ENCODE measurements at regions not wholly inside any gene's neighbourhood (a gene's known extent, or its start where the extent isn't known, plus 50 kb on each side); places are given as distances from the start of the nearest gene placed in this dataset.

DNA sequence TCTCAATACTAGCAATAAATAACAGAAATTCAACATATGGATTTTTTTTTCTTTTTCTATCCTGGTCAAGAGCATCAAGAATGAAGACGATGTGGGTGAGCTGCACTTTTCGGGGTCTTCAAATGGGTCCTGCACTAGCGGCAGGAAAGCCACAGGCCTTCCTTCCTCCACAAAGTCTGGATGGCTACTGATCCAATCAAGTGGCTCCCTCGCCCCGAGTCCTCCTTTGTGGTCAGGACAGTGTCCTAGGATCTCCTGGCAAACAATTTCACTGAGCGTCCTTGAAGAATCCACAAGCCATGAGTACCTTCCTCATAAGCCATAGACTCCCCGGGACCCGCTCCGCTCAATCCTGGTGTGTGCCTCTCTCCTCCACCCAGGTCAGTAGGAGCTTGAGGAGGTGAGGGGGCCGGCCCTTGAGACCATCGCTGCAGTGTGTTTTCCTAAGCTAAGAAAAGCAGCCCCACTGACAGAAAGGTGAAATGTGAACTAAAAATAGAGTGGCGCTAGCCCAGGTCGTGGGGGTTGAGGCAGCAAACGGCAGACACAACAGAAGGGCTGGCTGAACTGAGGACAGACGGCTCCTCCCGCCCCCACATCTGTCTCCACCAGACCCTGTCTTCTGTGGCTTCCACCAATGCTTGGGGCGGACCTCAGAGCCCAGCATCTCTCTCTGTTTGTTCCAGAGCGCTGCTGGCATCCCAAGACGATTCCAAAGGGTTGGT, 202.3 kb downstream of the HERPUD2 start (continued):
- TF ChIP-seq, protein P1, sequence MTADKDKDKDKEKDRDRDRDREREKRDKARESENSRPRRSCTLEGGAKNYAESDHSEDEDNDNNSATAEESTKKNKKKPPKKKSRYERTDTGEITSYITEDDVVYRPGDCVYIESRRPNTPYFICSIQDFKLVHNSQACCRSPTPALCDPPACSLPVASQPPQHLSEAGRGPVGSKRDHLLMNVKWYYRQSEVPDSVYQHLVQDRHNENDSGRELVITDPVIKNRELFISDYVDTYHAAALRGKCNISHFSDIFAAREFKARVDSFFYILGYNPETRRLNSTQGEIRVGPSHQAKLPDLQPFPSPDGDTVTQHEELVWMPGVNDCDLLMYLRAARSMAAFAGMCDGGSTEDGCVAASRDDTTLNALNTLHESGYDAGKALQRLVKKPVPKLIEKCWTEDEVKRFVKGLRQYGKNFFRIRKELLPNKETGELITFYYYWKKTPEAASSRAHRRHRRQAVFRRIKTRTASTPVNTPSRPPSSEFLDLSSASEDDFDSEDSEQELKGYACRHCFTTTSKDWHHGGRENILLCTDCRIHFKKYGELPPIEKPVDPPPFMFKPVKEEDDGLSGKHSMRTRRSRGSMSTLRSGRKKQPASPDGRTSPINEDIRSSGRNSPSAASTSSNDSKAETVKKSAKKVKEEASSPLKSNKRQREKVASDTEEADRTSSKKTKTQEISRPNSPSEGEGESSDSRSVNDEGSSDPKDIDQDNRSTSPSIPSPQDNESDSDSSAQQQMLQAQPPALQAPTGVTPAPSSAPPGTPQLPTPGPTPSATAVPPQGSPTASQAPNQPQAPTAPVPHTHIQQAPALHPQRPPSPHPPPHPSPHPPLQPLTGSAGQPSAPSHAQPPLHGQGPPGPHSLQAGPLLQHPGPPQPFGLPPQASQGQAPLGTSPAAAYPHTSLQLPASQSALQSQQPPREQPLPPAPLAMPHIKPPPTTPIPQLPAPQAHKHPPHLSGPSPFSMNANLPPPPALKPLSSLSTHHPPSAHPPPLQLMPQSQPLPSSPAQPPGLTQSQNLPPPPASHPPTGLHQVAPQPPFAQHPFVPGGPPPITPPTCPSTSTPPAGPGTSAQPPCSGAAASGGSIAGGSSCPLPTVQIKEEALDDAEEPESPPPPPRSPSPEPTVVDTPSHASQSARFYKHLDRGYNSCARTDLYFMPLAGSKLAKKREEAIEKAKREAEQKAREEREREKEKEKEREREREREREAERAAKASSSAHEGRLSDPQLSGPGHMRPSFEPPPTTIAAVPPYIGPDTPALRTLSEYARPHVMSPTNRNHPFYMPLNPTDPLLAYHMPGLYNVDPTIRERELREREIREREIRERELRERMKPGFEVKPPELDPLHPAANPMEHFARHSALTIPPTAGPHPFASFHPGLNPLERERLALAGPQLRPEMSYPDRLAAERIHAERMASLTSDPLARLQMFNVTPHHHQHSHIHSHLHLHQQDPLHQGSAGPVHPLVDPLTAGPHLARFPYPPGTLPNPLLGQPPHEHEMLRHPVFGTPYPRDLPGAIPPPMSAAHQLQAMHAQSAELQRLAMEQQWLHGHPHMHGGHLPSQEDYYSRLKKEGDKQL (CRISPR knock-in tag; IDR thresholded peaks at IDR 0.05; ENCODE audit: borderline replicate concordance) = no peak
- no peak for TF ChIP-seq BCOR (IDR thresholded peaks at IDR 0.05)
- TF ChIP-seq KLF16 (IDR thresholded peaks at IDR 0.05) = no peak

DNA sequence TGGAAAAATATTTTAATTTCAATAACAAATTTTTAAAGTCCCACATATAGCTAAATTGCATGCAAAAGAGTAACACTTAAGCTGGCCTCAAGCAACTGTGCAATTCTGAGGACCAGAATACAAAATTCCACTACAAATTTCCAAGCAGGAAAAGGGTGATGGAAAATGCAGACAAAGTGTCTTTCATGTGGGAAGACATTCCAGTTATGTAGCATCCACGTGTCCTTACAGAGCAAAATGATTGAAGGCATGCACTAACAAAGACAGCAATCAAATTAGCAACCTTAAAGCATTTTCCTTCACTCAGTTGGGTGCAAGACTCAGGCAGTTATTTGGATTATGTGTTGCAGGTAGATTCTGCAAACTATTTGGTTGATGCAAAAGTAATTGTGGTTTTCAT, 203.7 kb downstream of the HERPUD2 start:
- WGBS (ENCODE audit: insufficient coverage, low coverage, missing lambda C conversion rate) = 0% methylated on average over 1 of the region's 1 CpG
- Histone ChIP-seq H3K27ac (ENCODE audit: extremely low read depth, low read depth, low read length) (no peak overlapping the region), H3K27me3 (ENCODE audit: control insufficient read depth in 2 of 2, insufficient read depth in 2 of 2, low read length in 2 of 2) (peaks cover 2 to 10% of the 10 kb centered on the region in 2 experiments; a peak in 3 of 5 replicates), H3K9ac (ENCODE audit: insufficient read depth in 1 of 2, low read depth in 2 of 2, low read length in 2 of 2) (no peak overlapping the region), H3K4me1 (replicated peaks in 1 of 2; ENCODE audit: control insufficient read depth in 2 of 2, insufficient read depth in 2 of 2, low read length in 2 of 2) (no peaks in the 10 kb centered on the region), H3K4me2 (ENCODE audit: insufficient read depth, low read length) (no peak overlapping the region), H3K4me3 (no peak overlapping the region), H3K9me1 (ENCODE audit: control insufficient read depth, insufficient read depth, low read length) (no peaks in the 10 kb centered on the region), H2AFZ (ENCODE audit: low read depth, low read length) (no peak overlapping the region), H3K79me2 (ENCODE audit: control insufficient read depth, insufficient read depth, low read length) (no peaks in the 10 kb centered on the region), H3K36me3 (ENCODE audit: control insufficient read depth, insufficient read depth, low read length) (no peaks in the 10 kb centered on the region), H3K9me3 (replicated peaks; ENCODE audit: control insufficient read depth, insufficient read depth, low read depth, low read length) (no peaks in the 10 kb centered on the region), H4K20me1 (replicated peaks; ENCODE audit: control insufficient read depth, insufficient read depth, low read length) (no peaks in the 10 kb centered on the region)
- in situ Hi-C loops (cut with MboI) (no loop called here), intact Hi-C loops (cut with micrococcal nuclease) (no loop called here)
- BruUV-seq (replicated peaks) = no TSS peak
- ChIA-PET CTCF (ENCODE audit: low intra/inter-chr PET ratio) (no interaction called here), POLR2A (no interaction called here)
- FAIRE-seq (no peak), DNase-seq (ENCODE audit: extremely low read depth in 1 of 4, low spot score in 3 of 4) (no peak), ATAC-seq (no peak)
- TF ChIP-seq NEUROD1 (IDR thresholded peaks at IDR 0.05; ENCODE audit: borderline replicate concordance, low read depth, low read length, partially characterized antibody) = no peak
- TF ChIP-seq RBM34 (IDR thresholded peaks at IDR 0.05; ENCODE audit: borderline replicate concordance, insufficient read depth, low read length) = no peak
- TF ChIP-seq MLLT1 (IDR thresholded peaks at IDR 0.05) = no peak
- no peak for TF ChIP-seq SMARCA4 (IDR thresholded peaks at IDR 0.05)
- TF ChIP-seq HMG20B (CRISPR knock-in tag; IDR thresholded peaks at IDR 0.05) = no peak
- no peak for TF ChIP-seq E2F3 (CRISPR knock-in tag; IDR thresholded peaks at IDR 0.05)
- TF ChIP-seq CBX5 (IDR thresholded peaks at IDR 0.05; ENCODE audit: borderline replicate concordance, low read depth) = no peak
- no peak for TF ChIP-seq MXD1 (CRISPR knock-in tag; IDR thresholded peaks at IDR 0.05; ENCODE audit: borderline replicate concordance, poor library complexity, severe bottlenecking)
- TF ChIP-seq CEBPB (tag; IDR thresholded peaks at IDR 0.05) = no peak
- no peak for TF ChIP-seq ZNF695 (CRISPR knock-in tag; IDR thresholded peaks at IDR 0.05)
- no peak for TF ChIP-seq XRCC3 (IDR thresholded peaks at IDR 0.05)
- TF ChIP-seq ZKSCAN8 (CRISPR knock-in tag; IDR thresholded peaks at IDR 0.05) = no peak
- no peak for TF ChIP-seq HNRNPK (IDR thresholded peaks at IDR 0.05; ENCODE audit: low read depth, low read length, poor library complexity, severe bottlenecking)
